ENCODE measurements at regions not wholly inside any gene's neighbourhood (a gene's known extent, or its start where the extent isn't known, plus 50 kb on each side); places are given as distances from the start of the nearest gene placed in this dataset.

GRCh38 chr20:24149881-24150307 lies 161.3 kb upstream of the GGTLC1 start:
- peak; percentile 63 for TF ChIP-seq CTCF (IDR thresholded peaks at IDR 0.05; ENCODE audit: low read depth, low read length, missing control alignments)
- DNase-seq, result no peak
- Histone ChIP-seq H3K4me3 (ENCODE audit: low read depth, low read length) (no peak overlapping the region), H3K36me3 (replicated peaks) (no peaks in the 10 kb centered on the region), H3K27me3 (replicated peaks) (no peaks in the 10 kb centered on the region), H3K27ac (no peak overlapping the region)
- in situ Hi-C loops (cut with HindIII; ENCODE audit: low pct_ligation_motif_present, low sequenced_read_pairs), result no loop called here

DNA sequence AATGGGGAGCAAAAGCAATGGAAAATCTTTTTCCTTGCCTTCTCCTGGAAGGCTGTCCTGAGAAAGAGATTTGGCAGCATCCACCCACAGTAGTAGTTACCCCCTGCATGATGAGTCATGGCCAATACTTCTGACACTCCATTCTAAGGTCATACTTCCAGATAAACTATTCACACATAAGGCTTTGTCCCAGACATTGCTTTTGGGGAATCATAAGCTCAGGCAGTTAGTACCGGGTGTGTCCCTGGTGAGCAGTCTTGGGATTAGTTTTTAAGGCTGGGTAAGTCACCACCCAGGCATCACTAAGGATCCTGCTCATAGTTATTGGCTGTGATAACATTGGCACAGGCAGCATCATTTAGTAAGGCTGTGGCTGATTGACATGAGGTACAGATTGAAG lies 160.6 kb upstream of the GGTLC1 start:
- H3K27me3 ChIP-seq (replicated peaks), result no peaks in the 10 kb centered on the region
- TF ChIP-seq CTCF (IDR thresholded peaks at IDR 0.05; ENCODE audit: low read depth, low read length, missing control alignments), result no peak
- no peaks in the 10 kb centered on the region for H3K36me3 ChIP-seq (replicated peaks)
- no peak overlapping the region for H3K27ac ChIP-seq
- H3K4me3 ChIP-seq (ENCODE audit: low read depth, low read length), result no peak overlapping the region
- no peak for DNase-seq
- in situ Hi-C loops (cut with HindIII; ENCODE audit: low pct_ligation_motif_present, low sequenced_read_pairs), result no loop called here

DNA sequence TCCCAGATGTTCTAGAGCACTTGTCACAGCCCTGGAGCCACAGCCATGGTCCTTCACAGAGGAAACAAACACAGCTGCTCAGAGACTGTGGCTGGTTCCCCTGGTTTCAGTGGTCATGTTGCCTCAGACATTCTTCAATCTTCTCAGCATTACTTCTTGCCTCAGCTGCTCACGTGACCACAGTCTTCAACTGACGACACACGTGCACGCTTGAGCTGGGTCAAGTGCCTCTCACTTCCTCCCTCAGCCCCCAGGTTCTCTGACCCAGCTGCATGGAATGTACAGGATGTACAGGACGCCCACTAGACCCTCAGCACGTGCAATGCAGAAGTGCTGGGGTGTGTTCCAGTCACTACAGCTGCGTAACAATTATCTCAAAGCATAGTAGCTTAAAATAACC lies 159.8 kb upstream of the GGTLC1 start:
- in situ Hi-C loops (cut with HindIII; ENCODE audit: low pct_ligation_motif_present, low sequenced_read_pairs), result no loop called here
- no peak overlapping the region for H3K27ac ChIP-seq
- no peaks in the 10 kb centered on the region for H3K27me3 ChIP-seq (replicated peaks)
- no peak for TF ChIP-seq CTCF (IDR thresholded peaks at IDR 0.05; ENCODE audit: low read depth, low read length, missing control alignments)
- DNase-seq, result peak; percentile 18
- H3K36me3 ChIP-seq (replicated peaks), result no peaks in the 10 kb centered on the region
- H3K4me3 ChIP-seq (ENCODE audit: low read depth, low read length), result no peak overlapping the region

GRCh38 chr20:24147961-24148360 lies 159.4 kb upstream of the GGTLC1 start:
- TF ChIP-seq CTCF (IDR thresholded peaks at IDR 0.05; ENCODE audit: low read depth, low read length, missing control alignments), result no peak
- no peaks in the 10 kb centered on the region for H3K27me3 ChIP-seq (replicated peaks)
- no peak overlapping the region for H3K27ac ChIP-seq
- no peak for DNase-seq
- no peaks in the 10 kb centered on the region for H3K36me3 ChIP-seq (replicated peaks)
- in situ Hi-C loops (cut with HindIII; ENCODE audit: low pct_ligation_motif_present, low sequenced_read_pairs), result no loop called here
- H3K4me3 ChIP-seq (ENCODE audit: low read depth, low read length), result no peak overlapping the region

DNA sequence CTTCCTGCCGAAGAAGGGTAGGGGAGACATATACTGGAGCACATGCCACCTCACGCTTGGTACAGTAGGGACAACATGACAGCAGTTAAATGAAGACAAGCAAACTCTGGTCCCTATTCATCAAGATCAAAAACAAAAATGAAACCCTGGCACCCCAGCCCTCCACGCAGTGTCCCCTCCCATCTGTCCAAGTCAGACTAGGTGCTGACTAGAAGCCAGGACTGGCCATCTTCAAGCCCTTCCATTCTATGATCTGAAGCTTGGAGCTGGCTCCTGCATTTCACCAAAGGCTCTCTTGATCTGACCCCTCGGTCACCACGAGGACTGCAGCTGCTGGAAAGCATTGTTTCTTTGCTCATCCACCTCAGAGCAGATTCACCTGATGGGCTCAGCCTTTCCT lies 158.9 kb upstream of the GGTLC1 start:
- in situ Hi-C loops (cut with HindIII; ENCODE audit: low pct_ligation_motif_present, low sequenced_read_pairs), result no loop called here
- Histone ChIP-seq H3K4me3 (ENCODE audit: low read depth, low read length) (no peak overlapping the region), H3K27me3 (replicated peaks) (no peaks in the 10 kb centered on the region), H3K36me3 (replicated peaks) (no peaks in the 10 kb centered on the region), H3K27ac (no peak overlapping the region)
- no peak for DNase-seq
- TF ChIP-seq CTCF (IDR thresholded peaks at IDR 0.05; ENCODE audit: low read depth, low read length, missing control alignments), result no peak

GRCh38 chr20:24146231-24146634 lies 157.7 kb upstream of the GGTLC1 start:
- no peak for DNase-seq
- in situ Hi-C loops (cut with HindIII; ENCODE audit: low pct_ligation_motif_present, low sequenced_read_pairs), result no loop called here
- no peaks in the 10 kb centered on the region for H3K27me3 ChIP-seq (replicated peaks)
- no peak overlapping the region for H3K27ac ChIP-seq
- no peak overlapping the region for H3K4me3 ChIP-seq (ENCODE audit: low read depth, low read length)
- no peak for TF ChIP-seq CTCF (IDR thresholded peaks at IDR 0.05; ENCODE audit: low read depth, low read length, missing control alignments)
- H3K36me3 ChIP-seq (replicated peaks), result no peaks in the 10 kb centered on the region

Data from brain microvascular endothelial cell (primary cell).